ENCODE measurements at regions not wholly inside any gene's neighbourhood (a gene's known extent, or its start where the extent isn't known, plus 50 kb on each side); places are given as distances from the start of the nearest gene placed in this dataset.
"Not testable (repeated sequence)": the region's sequence is repeated elsewhere in the genome, so short reads cannot be mapped to it uniquely, and the experiment has no call there.

DNA sequence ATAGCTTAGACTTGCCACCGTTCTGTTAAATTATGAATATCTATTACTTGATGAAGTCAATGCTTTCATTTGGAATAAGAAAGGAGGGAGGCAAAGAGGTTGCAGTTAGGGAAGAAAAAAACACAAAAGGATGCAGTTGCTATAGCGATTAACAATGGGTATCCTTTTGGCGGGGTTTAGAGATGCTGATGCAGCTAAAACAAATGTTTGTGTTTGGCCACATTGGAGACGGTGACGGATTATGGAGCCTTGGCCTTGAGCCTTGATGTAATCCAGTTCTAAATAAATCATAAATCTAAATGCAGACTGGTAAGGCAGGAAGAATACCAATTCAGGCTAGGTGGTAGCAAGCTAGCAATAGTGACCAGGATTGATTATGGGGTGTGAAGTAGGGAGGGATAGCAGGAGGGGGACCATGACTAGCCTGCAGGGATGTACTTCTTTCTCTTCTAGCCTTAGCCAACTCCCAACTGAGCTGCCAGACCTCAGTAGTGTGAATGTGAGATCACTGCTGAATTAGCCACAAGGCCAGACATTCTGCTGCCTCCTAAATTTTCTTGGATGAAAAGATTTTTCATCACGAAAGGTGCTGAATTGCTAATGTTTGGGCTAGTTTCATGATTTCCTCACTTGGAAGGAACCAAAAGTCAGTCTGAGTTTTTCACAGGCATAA, 160.3 kb downstream of the TLR4 start:
- DNase-seq = no peak

DNA sequence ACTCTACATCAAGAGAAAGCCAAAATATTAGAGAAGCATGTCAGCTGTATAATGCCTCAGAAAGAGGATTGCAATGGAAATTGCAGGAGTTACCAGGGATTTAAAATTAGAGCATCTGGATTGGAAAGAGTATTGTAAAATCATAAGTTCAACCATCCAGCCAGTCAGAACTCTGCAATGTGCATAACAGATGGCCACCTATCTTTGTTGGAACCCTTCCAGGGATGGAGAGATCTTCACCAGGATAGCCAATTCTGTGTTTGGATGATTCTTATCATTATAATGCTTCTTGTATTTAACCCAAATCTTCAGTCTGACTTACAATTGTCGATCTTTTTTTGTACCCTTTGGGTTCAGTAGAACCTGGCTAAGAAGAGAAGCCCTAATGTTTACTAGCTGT, 164.4 kb downstream of the TLR4 start:
- no peak for DNase-seq

DNA sequence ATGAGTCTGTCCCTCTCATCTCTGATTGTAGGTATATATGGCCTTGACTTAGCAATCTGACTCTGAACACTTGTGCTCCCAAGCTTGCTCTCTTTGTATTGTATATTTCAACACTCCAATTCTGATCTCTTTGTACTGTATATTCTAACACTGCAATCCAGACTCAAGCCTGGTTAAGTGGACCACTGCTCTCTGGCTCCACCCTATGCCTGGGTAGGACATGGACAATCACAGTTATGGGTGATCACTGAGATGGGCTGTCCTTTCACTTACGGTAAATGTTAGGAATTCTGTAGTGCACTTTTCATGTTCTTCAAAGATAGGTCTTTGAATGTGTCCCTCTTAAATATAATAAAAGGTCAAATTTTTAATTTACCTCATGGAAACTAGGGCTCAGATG, 165.1 kb downstream of the TLR4 start:
- no peak for DNase-seq

DNA sequence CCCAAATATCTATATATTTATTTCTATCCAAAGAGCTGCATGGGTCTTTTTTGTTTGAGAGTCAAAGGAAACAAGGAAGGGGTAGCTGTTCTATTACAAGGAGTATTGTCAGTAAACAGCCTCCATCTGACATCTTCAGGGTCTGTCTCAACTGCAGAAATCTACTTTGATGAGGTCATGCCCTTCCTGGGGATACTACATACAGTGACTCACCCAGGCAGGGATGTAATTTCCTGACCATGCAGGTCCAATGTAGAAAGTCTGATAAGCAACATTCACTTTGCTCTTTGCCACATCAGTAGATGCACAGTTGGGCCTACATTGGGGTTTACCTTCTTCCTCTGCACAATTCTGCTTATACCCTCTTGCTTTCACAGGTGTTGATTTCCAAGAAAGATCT, 165.5 kb downstream of the TLR4 start:
- DNase-seq = no peak

DNA sequence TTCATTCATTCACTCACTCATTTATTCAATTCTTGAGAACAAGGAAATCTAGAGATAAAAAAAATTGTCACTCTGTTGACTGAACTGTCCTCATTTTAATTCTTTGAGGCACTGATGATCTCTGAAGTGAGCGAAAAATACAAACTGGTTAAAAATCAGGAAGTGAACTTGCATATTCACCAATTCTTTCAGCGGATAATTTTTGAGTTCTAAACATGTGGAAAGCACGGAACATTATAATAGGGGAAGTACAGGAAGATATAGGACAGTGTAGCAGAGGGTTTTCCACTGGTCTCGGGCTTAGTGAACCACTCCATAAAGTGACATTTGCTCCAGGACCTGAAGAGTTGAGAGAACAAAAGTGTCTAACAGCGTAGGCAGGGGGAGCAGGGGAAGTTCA, 169.5 kb downstream of the TLR4 start:
- DNase-seq = no peak

DNA sequence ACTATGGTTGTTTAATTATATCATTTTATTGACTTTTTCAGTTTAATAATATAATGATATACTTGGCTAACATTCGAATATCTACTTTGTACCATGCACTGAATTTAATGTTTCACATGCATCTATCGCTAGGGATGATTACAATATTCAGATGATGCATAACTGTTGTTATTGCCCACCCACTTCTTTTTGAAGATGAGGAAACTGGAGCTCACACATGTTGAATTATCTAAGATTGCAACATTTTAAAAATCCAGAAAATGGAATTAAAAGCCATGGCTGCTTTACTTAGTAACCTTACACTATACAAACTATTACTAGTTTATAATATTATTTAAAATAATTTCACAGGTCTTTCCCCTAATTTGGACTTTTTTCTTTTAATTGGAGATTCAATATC, 171.7 kb downstream of the TLR4 start:
- no peak for DNase-seq

DNA sequence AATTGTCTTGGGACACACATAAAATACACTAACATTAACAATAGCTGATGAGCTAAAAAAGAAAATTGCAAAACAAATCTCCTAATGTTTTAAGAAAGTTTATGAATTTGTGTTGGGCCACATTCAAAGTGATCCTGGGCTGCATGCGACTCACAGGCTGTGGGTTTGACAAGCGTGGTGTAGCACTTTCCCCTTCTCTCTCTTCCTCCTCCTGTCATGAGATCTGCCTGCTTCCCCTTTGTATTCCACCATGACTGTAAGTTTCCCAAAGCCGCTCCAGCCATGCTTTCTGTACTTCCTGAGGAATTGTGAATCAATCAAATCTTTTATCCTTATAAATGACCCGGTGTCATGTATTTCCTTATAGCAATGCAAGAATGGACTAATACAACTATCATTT, 178.0 kb downstream of the TLR4 start:
- no peak for DNase-seq

DNA sequence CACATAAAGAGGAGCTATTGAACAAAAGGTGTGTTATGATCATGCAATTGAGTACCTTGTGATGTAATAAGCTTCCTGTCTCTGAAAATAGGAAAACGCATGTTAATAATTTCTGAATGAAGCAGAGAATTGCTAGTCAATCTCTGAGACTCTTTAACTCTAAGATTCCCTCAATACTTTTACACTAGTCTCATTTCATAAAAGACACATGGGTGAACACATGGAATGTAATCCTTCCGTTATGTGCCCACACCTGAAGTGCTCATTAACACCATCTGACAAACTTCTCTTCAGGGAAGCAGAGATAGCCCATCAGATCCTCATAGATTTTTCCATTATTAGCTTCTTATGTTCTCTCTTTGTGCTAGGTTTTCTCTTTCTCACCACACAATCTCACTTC, 182.4 kb downstream of the TLR4 start:
- no peak for DNase-seq

DNA sequence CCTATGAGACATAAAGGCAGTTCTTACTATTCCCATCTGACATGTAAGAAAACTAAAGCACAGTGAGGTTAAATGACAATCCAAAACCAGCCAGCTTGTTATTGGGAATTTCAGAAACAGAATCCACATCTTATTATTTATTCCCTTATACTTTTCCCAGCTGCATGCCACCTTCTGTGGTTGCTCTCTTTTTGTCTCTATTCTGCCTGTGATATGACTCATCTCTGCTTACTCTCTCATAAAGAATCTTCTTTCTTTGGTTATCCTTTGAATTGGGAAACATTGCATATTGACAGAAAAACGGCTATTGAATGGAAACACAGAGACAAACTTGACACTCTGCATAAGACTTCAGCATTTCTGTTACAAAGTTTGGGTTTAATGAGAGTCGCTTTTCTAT, 183.2 kb downstream of the TLR4 start:
- no peak for DNase-seq

DNA sequence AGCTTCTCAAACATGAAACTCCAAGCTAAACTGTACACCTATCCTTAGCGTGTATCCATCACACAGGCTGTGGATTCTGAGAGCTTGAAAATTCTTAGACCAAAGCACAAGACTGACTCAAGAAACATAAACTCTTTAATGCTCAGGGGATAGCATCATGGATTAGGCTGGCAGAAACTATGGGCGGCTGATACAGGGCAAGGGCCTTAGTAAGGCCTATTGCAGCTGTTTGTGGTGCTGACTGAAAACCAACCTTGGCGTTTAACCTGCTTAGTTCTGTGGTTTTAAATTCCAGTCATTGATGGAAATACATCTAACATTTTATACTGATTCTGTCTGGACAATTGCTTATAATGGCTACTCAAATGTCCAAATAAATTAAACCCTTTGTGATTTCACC, 183.7 kb downstream of the TLR4 start:
- DNase-seq = no peak

DNA sequence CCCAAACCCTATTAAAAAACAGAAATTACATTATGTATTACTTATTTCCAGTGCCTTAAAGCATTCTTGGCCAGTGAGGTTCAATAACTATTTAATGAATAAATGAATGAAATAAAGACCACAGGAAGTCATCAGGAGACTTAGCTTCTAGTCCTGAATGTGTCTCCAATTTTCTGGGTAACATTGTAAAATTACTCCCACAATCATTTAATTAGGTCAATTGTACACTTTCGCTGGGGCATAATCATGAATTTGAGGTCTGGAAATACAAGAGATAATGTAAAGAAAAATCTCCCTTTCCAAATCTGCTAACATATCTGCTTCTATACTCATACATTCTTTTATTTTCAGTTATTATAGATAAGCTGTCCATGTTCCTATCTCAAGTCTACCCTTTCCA, 199.2 kb downstream of the TLR4 start:
- no peak for DNase-seq

DNA sequence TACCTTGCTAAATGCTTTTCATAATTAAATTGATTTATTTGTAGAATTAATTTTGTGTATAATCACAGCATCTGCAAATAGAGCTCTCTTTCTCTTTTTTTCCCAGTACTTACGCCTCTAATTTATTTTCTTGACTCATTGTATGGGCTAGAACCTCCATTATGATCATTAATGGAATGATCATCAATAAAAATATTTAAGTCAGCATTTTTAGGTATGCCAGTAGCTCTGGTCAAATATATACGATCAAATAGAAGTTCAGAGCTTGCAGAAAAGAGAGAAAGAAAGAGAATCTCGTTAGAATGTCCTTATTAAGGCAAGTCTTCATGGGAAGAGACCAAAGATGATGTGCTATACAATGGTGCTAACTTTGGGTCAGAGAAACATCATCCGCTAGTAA, 202.6 kb downstream of the TLR4 start:
- no peak for DNase-seq

DNA sequence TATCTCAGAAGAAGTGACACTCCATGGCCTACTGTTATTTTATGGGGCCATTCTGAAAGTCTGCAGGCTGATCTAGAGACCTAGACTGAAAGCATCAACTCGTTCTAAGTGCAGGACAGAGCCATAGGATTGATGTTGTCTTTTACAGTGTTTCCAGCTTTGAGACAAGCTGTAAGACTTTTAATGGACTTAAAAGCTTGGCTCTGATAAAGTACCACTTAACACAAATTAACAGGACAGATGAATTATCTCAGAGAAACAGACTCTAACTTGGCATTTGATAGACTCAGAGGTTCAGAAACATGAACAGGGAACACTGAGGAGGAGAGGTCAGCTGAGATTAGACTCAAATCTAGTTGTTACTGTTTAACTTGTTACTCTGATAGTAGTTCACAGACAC, 203.2 kb downstream of the TLR4 start:
- DNase-seq = no peak

DNA sequence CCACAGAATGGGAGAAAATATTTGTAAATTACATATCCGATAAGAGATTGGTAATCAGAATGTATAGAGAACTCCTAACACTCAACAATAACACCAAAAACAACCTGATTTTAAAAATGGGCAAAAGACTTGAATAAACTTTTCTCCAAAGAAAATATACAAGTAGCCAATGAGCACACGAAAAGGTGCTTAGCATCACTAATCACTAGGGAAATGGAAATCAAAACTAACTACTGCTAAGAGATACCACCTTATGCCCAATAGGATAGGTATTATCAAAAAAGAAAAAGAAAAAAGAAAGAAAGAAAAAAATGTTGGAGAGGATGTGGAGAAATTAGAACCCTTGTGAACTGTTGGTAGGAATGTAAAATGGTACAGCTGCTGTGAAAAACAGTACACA, 212.1 kb downstream of the TLR4 start:
- no peak for DNase-seq

DNA sequence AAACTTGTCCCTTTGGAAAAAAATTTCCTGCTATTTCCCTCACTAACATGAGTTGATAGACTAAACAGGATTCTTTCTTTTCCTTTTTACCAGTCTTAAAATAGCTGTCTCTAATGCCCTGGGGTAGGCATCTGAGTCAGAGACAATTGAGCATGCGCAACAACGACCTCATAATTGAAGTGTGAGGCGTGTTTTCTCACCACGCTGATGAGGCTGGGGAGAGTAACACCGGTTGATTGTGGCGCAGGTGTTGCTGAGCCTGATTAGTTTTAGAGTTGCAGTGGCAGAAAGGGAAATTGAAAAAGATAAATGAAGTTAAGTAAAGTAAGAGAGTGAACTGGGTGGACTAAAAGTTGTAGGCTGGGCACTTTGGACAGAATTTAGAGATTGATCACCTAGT, 213.7 kb downstream of the TLR4 start:
- no peak for DNase-seq

DNA sequence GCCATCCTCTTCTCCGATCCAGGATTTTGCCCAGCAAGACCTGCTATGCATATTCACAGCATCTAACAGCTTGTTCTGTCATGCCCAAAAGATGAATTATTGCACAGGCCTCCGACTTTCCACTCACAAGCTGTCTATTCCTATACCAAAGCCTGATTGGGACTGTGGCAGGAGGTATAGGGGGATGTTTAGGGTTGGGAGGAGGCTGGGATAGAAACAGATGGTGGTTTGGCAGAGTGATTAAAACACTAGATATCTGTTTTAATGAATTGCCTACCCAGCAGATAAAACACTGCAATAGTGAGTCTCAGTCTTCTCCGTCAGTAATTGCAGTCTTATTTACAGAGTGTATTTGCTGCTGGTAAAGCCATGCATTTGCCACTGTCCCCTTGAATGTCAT, 215.3 kb downstream of the TLR4 start:
- no peak for DNase-seq

DNA sequence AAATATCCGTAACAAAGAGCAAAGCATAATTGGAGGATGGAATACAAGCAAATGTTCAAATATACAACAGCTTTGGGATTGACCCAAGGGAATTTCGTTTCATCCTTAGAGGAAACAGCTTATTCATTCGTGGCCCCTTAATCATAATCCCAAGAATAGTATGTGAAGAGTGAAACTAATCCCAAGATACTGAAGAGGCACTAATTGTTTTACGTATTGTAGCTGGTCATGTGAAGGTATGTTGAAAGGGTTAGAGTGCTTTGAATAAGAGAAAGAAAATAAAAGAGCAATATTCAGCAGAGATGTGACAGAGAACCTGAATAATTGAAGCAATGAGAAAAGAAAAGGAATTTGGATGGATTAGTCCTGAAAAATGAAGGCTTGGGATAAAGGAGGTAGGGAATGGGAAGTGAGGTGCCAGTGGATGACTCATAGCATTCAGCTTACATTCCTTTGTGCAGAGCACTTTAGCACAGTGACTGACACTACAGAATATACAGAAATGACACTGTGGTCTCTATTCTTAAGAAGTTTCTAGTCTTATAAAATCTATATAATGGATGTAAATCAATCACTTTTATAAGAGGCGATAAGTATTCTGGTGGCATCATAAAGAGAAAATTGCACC, 221.9 kb downstream of the TLR4 start:
- DNase-seq = no peak

DNA sequence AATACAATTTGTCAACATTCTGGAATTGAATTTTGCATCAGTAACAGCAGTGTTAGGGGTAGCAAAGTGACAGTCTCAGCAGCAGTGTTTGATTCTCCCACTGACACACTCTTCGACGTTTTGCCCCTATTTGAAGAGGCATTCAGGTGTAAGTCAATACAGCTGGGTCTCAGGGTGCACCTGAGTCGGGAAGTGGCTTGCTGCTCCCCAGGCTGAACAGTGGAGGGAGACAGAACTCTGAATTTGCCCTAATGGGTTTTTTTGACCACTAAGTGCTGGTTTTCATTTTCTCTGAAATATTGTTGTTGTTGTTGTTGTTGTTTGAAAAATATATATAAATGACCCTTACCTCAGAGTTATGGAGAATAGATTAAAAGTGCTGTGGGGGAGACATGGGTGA, 223.2 kb downstream of the TLR4 start:
- no peak for DNase-seq

DNA sequence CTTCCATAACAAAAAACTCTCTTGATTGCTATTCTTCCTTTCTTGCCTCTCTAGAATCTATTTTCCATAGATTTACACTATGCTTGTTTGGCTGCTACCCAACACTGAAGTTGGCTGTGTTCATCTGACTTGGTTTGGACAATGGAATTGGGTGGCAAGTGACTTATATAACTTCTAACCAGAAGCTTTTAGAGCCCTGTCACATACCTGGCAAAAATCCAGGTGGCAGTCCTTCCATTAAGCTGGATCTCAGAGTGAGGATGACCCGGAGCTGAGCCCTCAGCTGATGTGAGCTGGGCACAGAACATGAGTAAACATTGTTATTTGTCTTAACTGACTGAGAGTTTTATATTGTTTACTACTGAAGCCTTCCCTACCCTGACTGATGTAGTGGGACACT, 225.7 kb downstream of the TLR4 start:
- no peak for DNase-seq

DNA sequence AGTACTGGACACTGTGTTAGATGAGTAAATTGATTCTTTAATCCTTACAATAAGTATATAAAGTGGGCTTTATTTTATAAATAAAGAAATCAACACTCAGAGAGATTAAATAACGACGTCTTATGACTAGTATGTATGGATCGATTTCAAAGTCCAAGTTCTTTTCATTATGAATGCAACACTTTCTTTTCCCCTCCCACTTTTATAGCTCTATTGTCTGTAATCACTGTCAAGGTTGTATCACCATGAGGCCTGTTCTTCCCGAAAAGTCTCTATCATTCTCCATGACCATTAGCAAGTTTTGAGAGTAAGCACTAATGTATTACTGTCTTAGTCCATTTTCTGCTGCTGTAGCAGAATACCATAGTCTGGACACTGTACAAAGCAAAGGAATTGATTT, 228.4 kb downstream of the TLR4 start:
- DNase-seq = no peak

DNA sequence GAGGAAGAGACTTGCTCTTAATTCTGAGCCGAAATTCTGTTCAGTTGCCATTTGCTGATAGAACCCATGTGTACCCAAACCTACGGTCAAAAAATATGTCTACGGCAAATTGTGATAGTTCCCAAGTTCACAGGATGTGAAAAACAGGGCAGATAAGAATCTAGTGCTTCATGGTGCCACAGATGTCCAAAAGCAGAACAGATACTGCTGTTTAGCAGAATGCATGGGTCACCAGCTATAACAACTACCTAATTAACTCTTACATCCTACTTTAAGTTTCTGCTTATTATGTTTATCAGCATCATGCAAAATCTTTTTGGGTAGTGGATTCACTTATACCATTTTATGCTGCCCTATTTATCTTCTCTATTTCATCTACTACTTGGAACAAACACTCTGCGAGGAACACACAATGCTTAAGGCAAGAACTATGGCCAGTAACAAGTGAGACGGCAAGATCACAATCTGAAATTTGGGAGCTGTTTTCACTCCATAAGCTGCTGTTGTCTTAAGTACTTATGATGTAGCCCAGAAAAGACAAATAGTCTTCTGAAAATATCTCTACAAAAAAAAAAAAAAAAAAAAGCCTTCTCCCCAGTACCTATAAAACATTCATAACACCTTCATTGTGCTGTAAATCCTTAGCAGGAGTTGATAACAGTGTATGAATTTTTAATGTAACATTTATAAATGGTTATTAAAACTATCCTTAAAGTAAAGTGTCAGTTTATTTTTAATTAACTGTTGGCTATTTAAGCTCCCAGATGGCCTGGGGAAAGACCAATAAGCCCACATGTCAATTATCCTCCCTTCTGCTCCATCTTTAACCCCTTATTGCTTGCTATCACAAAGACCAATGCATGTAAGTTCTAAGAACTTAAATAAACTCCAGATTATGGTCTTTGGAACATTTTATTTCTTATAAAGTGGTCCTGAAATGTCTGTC, 232.3 kb downstream of the TLR4 start:
- no peak for DNase-seq

DNA sequence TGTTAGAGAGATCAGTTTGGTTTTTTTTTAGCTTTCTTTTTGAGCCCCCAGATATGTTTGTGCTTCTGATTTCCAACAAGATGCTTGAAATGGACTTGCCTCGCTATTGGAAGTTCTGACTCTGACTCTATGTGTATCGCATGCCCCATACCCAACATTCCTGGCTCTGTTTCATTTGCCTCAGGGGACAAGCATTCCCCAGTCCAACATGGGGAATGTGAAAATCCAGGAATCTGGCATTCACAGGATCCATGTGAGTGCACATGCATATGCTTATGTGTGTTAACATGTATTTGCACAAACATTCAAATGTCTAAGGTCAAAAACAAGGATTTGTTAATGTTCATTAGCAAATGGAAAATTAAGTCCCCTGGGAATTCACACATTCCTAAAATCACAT, 233.9 kb downstream of the TLR4 start:
- no peak for DNase-seq

DNA sequence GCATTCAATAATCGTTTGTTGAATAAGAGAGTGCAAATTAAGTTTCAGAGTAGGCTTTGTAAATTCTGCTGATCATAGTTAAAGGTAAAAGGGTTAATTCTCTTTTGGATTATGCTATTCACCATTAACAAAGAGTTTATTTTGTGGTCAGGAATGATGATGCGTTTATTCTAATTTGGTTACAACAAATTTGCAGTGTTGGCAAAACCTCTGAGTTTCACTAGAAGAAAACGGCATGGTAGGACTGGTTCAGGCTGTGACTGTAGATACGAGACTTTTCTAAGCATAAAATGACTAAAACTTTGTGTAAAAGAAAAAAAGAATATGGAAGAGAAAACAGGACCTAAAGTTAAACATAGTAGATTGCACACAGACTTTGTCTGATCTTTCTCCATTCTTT, 234.7 kb downstream of the TLR4 start:
- DNase-seq = no peak

DNA sequence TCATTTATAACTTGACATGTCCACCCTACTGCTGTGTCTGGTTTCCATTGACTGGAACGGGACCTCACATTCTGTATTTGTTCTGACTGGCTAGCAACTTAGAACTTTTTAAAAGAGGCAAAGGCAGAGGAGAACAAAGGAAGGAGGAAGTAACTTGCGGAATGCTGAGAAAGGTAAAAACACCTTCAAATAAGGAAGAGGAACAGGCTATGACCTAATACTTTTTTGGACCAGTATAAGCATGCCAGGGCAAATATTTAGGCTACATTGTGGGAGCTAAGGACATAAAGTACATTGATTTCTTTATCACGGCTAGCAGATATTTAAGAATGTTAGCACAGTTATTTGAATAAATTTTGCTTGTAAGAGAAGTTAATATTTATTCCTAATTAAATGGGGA, 240.5 kb downstream of the TLR4 start:
- not testable (repeated sequence) for DNase-seq
